ENCODE measurements at regions not wholly inside any gene's neighbourhood (a gene's known extent, or its start where the extent isn't known, plus 50 kb on each side); places are given as distances from the start of the nearest gene placed in this dataset.

- H3K27ac ChIP-seq (ENCODE audit: low read length) = no peak overlapping the region
- H3K4me3 ChIP-seq (ENCODE audit: low read length) = no peak overlapping the region
- H3K27me3 ChIP-seq (ENCODE audit: low read length) = no peaks in the 10 kb centered on the region
- DNase-seq = no peak
- no peaks in the 10 kb centered on the region for H3K4me1 ChIP-seq (ENCODE audit: low read length)
- H3K9me2 ChIP-seq (replicated peaks; ENCODE audit: insufficient read depth, low read length) = no peaks in the 10 kb centered on the region
- H3K36me3 ChIP-seq (ENCODE audit: insufficient read depth, low read length) = no peaks in the 10 kb centered on the region
- H2AFZ ChIP-seq (ENCODE audit: low read length) = no peak overlapping the region
- peaks cover 39% of the 10 kb centered on the region for H3K9me3 ChIP-seq (ENCODE audit: low read length)
- no peaks in the 10 kb centered on the region for H3K79me2 ChIP-seq (ENCODE audit: low read length)
- no peaks in the 10 kb centered on the region for H4K20me1 ChIP-seq (ENCODE audit: insufficient read depth, low read depth, low read length)
- H3K9ac ChIP-seq (ENCODE audit: low read length) = no peak overlapping the region
- H3K4me2 ChIP-seq (ENCODE audit: low read depth, low read length, poor library complexity, severe bottlenecking) = no peak overlapping the region
Observed at GRCh38 chr5:13460587-13460986, 483.9 kb downstream of the DNAH5 start.

GRCh38 chr5:13454050-13454449 is 490.4 kb downstream of the DNAH5 start:
- Histone ChIP-seq H3K27ac (ENCODE audit: low read length) (no peak overlapping the region), H3K4me2 (ENCODE audit: low read depth, low read length, poor library complexity, severe bottlenecking) (no peak overlapping the region), H3K4me1 (ENCODE audit: low read length) (no peaks in the 10 kb centered on the region), H3K36me3 (ENCODE audit: insufficient read depth, low read length) (no peaks in the 10 kb centered on the region), H4K20me1 (ENCODE audit: insufficient read depth, low read depth, low read length) (no peaks in the 10 kb centered on the region), H3K4me3 (ENCODE audit: low read length) (no peak overlapping the region), H3K9ac (ENCODE audit: low read length) (no peak overlapping the region), H3K27me3 (ENCODE audit: low read length) (no peaks in the 10 kb centered on the region), H2AFZ (ENCODE audit: low read length) (no peak overlapping the region), H3K9me3 (ENCODE audit: low read length) (peaks cover 35% of the 10 kb centered on the region), H3K9me2 (replicated peaks; ENCODE audit: insufficient read depth, low read length) (no peaks in the 10 kb centered on the region), H3K79me2 (ENCODE audit: low read length) (no peaks in the 10 kb centered on the region)
- DNase-seq = no peak

- Histone ChIP-seq H3K79me2 (ENCODE audit: low read length) (no peaks in the 10 kb centered on the region), H3K4me3 (ENCODE audit: low read length) (no peak overlapping the region), H3K27ac (ENCODE audit: low read length) (no peak overlapping the region), H2AFZ (ENCODE audit: low read length) (no peak overlapping the region), H3K4me2 (ENCODE audit: low read depth, low read length, poor library complexity, severe bottlenecking) (no peak overlapping the region), H3K27me3 (ENCODE audit: low read length) (no peaks in the 10 kb centered on the region), H3K4me1 (ENCODE audit: low read length) (no peaks in the 10 kb centered on the region), H3K9me2 (replicated peaks; ENCODE audit: insufficient read depth, low read length) (no peaks in the 10 kb centered on the region), H4K20me1 (ENCODE audit: insufficient read depth, low read depth, low read length) (no peaks in the 10 kb centered on the region), H3K36me3 (ENCODE audit: insufficient read depth, low read length) (no peaks in the 10 kb centered on the region), H3K9me3 (ENCODE audit: low read length) (peaks cover 37% of the 10 kb centered on the region), H3K9ac (ENCODE audit: low read length) (no peak overlapping the region)
- no peak for DNase-seq
Observed at GRCh38 chr5:13448843-13449242, 495.6 kb downstream of the DNAH5 start.

GRCh38 chr5:13439430-13439829 is 505.1 kb downstream of the DNAH5 start:
- Histone ChIP-seq H3K9ac (ENCODE audit: low read length) (no peak overlapping the region), H3K27ac (ENCODE audit: low read length) (no peak overlapping the region), H2AFZ (ENCODE audit: low read length) (no peak overlapping the region), H3K36me3 (ENCODE audit: insufficient read depth, low read length) (no peaks in the 10 kb centered on the region), H3K79me2 (ENCODE audit: low read length) (no peaks in the 10 kb centered on the region), H3K9me3 (ENCODE audit: low read length) (peaks cover 20% of the 10 kb centered on the region; the same call in 1 of the 2 replicates), H3K9me2 (replicated peaks; ENCODE audit: insufficient read depth, low read length) (no peaks in the 10 kb centered on the region), H3K4me1 (ENCODE audit: low read length) (no peaks in the 10 kb centered on the region), H3K4me2 (ENCODE audit: low read depth, low read length, poor library complexity, severe bottlenecking) (no peak overlapping the region), H3K27me3 (ENCODE audit: low read length) (no peaks in the 10 kb centered on the region), H4K20me1 (ENCODE audit: insufficient read depth, low read depth, low read length) (no peaks in the 10 kb centered on the region), H3K4me3 (ENCODE audit: low read length) (no peak overlapping the region)
- no peak for DNase-seq

- no peaks in the 10 kb centered on the region for H4K20me1 ChIP-seq (ENCODE audit: insufficient read depth, low read depth, low read length)
- H3K27ac ChIP-seq (ENCODE audit: low read length) = no peak overlapping the region
- H3K9ac ChIP-seq (ENCODE audit: low read length) = no peak overlapping the region
- no peak overlapping the region for H3K4me2 ChIP-seq (ENCODE audit: low read depth, low read length, poor library complexity, severe bottlenecking)
- no peak overlapping the region for H3K4me3 ChIP-seq (ENCODE audit: low read length)
- H3K36me3 ChIP-seq (ENCODE audit: insufficient read depth, low read length) = no peaks in the 10 kb centered on the region
- H2AFZ ChIP-seq (ENCODE audit: low read length) = no peak overlapping the region
- no peaks in the 10 kb centered on the region for H3K4me1 ChIP-seq (ENCODE audit: low read length)
- DNase-seq = no peak
- H3K9me3 ChIP-seq (ENCODE audit: low read length) = peaks cover 19% of the 10 kb centered on the region
- H3K9me2 ChIP-seq (replicated peaks; ENCODE audit: insufficient read depth, low read length) = no peaks in the 10 kb centered on the region
- no peaks in the 10 kb centered on the region for H3K79me2 ChIP-seq (ENCODE audit: low read length)
- H3K27me3 ChIP-seq (ENCODE audit: low read length) = no peaks in the 10 kb centered on the region
Observed at GRCh38 chr5:13427827-13428557, 516.5 kb downstream of the DNAH5 start.

- no peak overlapping the region for H2AFZ ChIP-seq (ENCODE audit: low read length)
- H3K4me1 ChIP-seq (ENCODE audit: low read length) = no peaks in the 10 kb centered on the region
- no peaks in the 10 kb centered on the region for H3K27me3 ChIP-seq (ENCODE audit: low read length)
- no peak overlapping the region for H3K4me2 ChIP-seq (ENCODE audit: low read depth, low read length, poor library complexity, severe bottlenecking)
- no peaks in the 10 kb centered on the region for H3K79me2 ChIP-seq (ENCODE audit: low read length)
- no peak for DNase-seq
- peaks cover 31% of the 10 kb centered on the region for H3K9me3 ChIP-seq (ENCODE audit: low read length)
- no peak overlapping the region for H3K27ac ChIP-seq (ENCODE audit: low read length)
- H3K9me2 ChIP-seq (replicated peaks; ENCODE audit: insufficient read depth, low read length) = no peaks in the 10 kb centered on the region
- no peak overlapping the region for H3K9ac ChIP-seq (ENCODE audit: low read length)
- no peaks in the 10 kb centered on the region for H4K20me1 ChIP-seq (ENCODE audit: insufficient read depth, low read depth, low read length)
- H3K4me3 ChIP-seq (ENCODE audit: low read length) = no peak overlapping the region
- no peaks in the 10 kb centered on the region for H3K36me3 ChIP-seq (ENCODE audit: insufficient read depth, low read length)
Observed at GRCh38 chr5:13412040-13412595, 532.4 kb downstream of the DNAH5 start.

GRCh38 chr5:13408616-13409015 is 535.9 kb downstream of the DNAH5 start:
- Histone ChIP-seq H3K36me3 (ENCODE audit: insufficient read depth, low read length) (no peaks in the 10 kb centered on the region), H3K9ac (ENCODE audit: low read length) (no peak overlapping the region), H3K79me2 (ENCODE audit: low read length) (no peaks in the 10 kb centered on the region), H2AFZ (ENCODE audit: low read length) (no peak overlapping the region), H3K9me2 (replicated peaks; ENCODE audit: insufficient read depth, low read length) (no peaks in the 10 kb centered on the region), H3K4me2 (ENCODE audit: low read depth, low read length, poor library complexity, severe bottlenecking) (no peak overlapping the region), H3K4me1 (ENCODE audit: low read length) (no peaks in the 10 kb centered on the region), H3K27me3 (ENCODE audit: low read length) (no peaks in the 10 kb centered on the region), H3K9me3 (ENCODE audit: low read length) (peaks cover 25% of the 10 kb centered on the region; the same call in 1 of the 2 replicates), H4K20me1 (ENCODE audit: insufficient read depth, low read depth, low read length) (no peaks in the 10 kb centered on the region), H3K27ac (ENCODE audit: low read length) (no peak overlapping the region), H3K4me3 (ENCODE audit: low read length) (no peak overlapping the region)
- DNase-seq = no peak

GRCh38 chr5:13403351-13403750 is 541.1 kb downstream of the DNAH5 start:
- Histone ChIP-seq H3K9me2 (replicated peaks; ENCODE audit: insufficient read depth, low read length) (no peaks in the 10 kb centered on the region), H3K4me2 (ENCODE audit: low read depth, low read length, poor library complexity, severe bottlenecking) (no peak overlapping the region), H3K4me3 (ENCODE audit: low read length) (no peak overlapping the region), H3K79me2 (ENCODE audit: low read length) (no peaks in the 10 kb centered on the region), H3K27me3 (ENCODE audit: low read length) (no peaks in the 10 kb centered on the region), H3K9me3 (ENCODE audit: low read length) (peaks cover 40% of the 10 kb centered on the region), H3K4me1 (ENCODE audit: low read length) (no peaks in the 10 kb centered on the region), H3K27ac (ENCODE audit: low read length) (no peak overlapping the region), H2AFZ (ENCODE audit: low read length) (no peak overlapping the region), H4K20me1 (ENCODE audit: insufficient read depth, low read depth, low read length) (no peaks in the 10 kb centered on the region), H3K36me3 (ENCODE audit: insufficient read depth, low read length) (no peaks in the 10 kb centered on the region), H3K9ac (ENCODE audit: low read length) (no peak overlapping the region)
- no peak for DNase-seq

Data from Karpas-422 (cell line).